Mucosa of stomach (tissue), 1 donor: ENCODE measurements at regions not wholly inside any gene's neighbourhood (a gene's known extent, or its start where the extent isn't known, plus 50 kb on each side); places are given as distances from the start of the nearest gene placed in this dataset.

Experiments used
- H3K27me3 ChIP-seq: one replicate; pipeline ENCODE4 v1.7.0; 2013; ENCODE audit warnings: mild to moderate bottlenecking, low read length; ENCODE audit not compliant: control insufficient read depth, insufficient read depth
- H3K36me3 ChIP-seq: one replicate; pipeline ENCODE4 v1.7.0; 2013; ENCODE audit warnings: low read length; ENCODE audit not compliant: control insufficient read depth, insufficient read depth
- H3K4me1 ChIP-seq: one replicate; pipeline ENCODE4 v1.7.0; 2013; ENCODE audit warnings: mild to moderate bottlenecking, low read length; ENCODE audit not compliant: control insufficient read depth, insufficient read depth
- H3K4me3 ChIP-seq: one replicate; pipeline ENCODE4 v1.7.0; 2013; ENCODE audit warnings: low read length
- H3K9ac ChIP-seq: one replicate; pipeline ENCODE4 v1.7.0; 2013; ENCODE audit warnings: mild to moderate bottlenecking, low read length, moderate library complexity
- H3K9me3 ChIP-seq: one replicate; pipeline ENCODE4 v1.7.0; 2013; ENCODE audit warnings: mild to moderate bottlenecking, low read length, moderate library complexity; ENCODE audit not compliant: control insufficient read depth
- donor health status: Pancreatic carcinoma.

DNA sequence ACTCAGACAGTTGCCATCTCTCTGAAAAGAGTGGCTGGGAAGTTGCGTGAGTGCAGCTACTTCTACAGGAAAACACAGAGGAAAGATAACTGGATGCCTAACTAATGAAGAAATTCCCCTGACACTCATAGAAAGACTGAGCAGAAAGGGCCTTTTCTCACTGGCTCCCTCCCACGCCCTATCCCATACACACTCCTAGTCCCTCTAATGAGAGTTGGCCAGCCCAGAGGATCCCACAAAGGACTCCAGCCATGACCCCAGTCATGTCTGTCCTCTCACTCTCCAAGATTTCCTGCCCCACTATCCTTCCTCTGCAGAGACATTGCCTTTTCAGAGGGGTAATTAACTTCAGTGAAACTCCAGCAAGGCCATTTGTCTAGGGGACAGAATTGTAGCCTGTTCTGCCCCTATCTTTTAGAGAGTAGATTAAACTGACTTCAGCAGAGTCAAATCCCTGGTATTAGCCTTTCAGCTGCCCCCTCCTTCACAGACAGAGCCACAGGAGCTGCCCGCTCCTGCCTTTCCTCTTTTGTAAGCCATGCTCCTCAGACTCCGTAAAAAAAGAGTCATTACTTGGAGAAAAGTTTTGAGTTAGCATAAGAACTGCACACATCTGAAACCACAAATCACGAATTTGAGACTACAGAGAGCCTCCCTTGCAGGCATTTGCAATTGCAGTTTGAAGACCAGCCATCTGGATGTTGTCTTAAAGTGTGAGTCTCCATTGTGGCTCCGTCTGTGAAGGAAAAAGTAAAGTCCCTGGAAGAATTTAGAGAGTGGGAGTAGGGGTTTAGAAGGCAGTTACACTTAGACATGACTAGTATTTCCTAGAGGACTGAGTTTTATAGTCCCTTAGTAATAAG is 129.1 kb upstream of the SEMA6D start:
- H3K4me3 ChIP-seq, result no peak overlapping the region
- H3K9me3 ChIP-seq, result no peaks in the 10 kb centered on the region
- H3K9ac ChIP-seq, result no peak overlapping the region
- H3K27me3 ChIP-seq, result no peaks in the 10 kb centered on the region
- H3K4me1 ChIP-seq, result no peaks in the 10 kb centered on the region
- H3K36me3 ChIP-seq, result no peaks in the 10 kb centered on the region

DNA sequence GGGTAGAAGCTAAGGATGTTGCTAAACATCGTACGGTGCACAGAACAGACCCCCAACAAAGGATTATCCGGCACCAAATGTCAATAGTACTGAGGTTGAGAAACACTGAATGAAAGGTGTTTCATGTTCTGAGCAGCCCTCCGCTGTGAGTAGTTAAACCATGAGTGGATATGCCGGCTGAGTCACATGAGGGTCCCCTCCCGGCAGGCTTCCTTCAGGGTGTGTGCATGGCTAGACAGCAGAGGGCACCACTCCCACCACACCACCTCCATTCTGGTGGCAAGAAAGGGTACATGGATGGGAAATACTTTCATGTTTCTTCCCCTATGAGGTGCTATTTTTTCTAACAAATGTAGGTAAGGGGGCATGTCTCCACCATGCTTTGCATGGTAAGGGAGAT is 128.3 kb upstream of the SEMA6D start:
- no peaks in the 10 kb centered on the region for H3K27me3 ChIP-seq
- H3K9ac ChIP-seq, result no peak overlapping the region
- no peaks in the 10 kb centered on the region for H3K4me1 ChIP-seq
- H3K4me3 ChIP-seq, result no peak overlapping the region
- H3K9me3 ChIP-seq, result no peaks in the 10 kb centered on the region
- no peaks in the 10 kb centered on the region for H3K36me3 ChIP-seq

DNA sequence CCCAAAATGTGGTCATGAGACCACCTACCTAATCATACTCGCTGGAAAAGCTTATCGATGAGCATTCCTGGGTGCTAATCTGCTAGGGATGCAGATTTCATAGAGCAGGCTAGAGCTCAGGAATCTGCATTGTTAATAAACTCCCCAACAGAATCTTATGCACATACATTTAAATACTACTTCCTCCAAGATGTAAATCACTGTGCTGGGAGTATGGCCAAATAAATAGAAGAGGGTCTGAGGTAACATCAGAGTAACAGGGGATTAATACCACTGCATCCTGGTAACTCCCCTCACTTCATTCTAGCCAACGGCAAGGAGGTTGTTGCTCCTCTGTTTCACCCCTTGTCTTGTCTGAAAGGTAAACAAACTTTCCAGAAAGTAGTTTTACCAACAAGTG is 118.3 kb upstream of the SEMA6D start:
- Histone ChIP-seq H3K9me3 (no peaks in the 10 kb centered on the region), H3K4me1 (no peaks in the 10 kb centered on the region), H3K4me3 (no peak overlapping the region), H3K36me3 (no peaks in the 10 kb centered on the region), H3K9ac (no peak overlapping the region), H3K27me3 (no peaks in the 10 kb centered on the region)

DNA sequence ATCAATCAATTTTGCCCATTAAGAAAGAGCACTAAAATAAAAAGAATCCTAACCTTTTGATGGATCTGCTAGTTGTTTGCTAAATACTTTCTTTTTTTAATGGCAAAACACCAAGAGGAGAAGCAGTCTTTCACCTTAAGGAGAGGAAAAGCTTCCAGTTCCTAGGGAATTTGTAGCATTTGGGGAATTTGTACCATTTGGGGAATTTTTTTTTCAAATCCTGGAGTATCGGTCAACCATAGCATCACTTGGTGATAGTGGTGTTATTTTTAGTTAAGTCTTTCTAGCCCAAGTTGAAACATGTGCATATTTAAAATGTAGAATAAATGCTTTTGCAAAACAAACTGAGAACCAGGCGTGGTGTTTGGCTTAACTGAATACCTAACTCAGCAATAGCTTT is 117.5 kb upstream of the SEMA6D start:
- Histone ChIP-seq H3K4me3 (no peak overlapping the region), H3K4me1 (no peaks in the 10 kb centered on the region), H3K9me3 (no peaks in the 10 kb centered on the region), H3K27me3 (no peaks in the 10 kb centered on the region), H3K36me3 (no peaks in the 10 kb centered on the region), H3K9ac (no peak overlapping the region)

DNA sequence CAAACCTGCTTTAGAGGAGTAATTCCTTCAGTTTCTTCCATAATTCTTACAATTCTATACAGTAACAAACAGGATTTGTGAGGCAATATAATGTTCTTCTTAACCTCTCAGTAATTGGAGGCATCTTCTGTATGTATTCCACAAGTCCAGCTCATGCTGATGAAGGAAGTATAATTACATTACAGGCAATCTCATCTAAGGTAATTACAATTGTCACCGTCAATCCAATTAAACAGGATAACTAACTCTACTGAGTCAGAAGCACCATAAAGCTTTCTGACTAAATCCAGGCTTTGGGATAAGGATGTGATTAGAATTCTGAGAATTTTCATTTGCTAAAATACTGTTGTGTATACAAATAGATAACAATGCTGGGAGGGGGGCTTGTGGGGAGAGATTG is 115.2 kb upstream of the SEMA6D start:
- no peaks in the 10 kb centered on the region for H3K36me3 ChIP-seq
- H3K4me1 ChIP-seq, result no peaks in the 10 kb centered on the region
- no peaks in the 10 kb centered on the region for H3K9me3 ChIP-seq
- H3K27me3 ChIP-seq, result no peaks in the 10 kb centered on the region
- no peak overlapping the region for H3K4me3 ChIP-seq
- H3K9ac ChIP-seq, result no peak overlapping the region

DNA sequence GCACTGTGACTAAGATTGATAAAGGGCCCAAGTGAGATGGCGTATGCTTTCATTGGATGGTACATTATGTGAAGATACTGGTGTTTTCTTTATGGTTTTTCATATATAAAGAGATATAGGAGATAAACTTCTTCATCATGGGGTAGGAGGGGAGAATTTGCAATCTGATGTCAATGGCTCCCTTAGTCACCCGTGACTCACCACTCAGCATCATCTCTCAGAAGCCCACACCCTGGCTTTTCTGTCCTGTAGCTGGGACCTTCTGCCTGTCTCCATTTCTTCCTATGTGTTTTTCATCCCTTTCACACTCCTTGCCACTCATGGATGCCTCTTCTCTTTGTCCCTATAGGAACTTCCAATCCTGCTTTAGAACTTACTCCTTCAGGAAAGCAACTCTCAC is 114.3 kb upstream of the SEMA6D start:
- Histone ChIP-seq H3K27me3 (no peaks in the 10 kb centered on the region), H3K4me1 (no peaks in the 10 kb centered on the region), H3K9ac (no peak overlapping the region), H3K4me3 (no peak overlapping the region), H3K9me3 (no peaks in the 10 kb centered on the region), H3K36me3 (no peaks in the 10 kb centered on the region)

DNA sequence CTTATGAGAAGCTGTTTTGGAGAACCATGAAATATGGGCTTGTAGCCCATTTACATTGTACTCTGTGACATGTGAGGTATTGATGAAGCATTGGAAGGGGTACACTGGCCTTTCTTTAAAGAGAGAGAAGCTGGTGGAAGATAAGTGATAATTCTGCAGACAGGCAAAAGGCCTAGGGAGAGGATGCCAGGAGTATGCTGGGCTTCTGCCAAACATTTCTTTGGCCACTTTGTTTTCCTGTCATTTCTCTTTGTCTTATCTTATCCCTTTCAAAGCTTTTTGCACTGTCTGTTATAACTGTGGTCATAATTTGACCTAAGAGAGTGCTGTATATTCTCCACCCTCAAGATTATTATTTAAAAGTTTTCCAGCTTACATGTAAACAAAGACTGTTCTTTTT is 109.6 kb upstream of the SEMA6D start:
- Histone ChIP-seq H3K9me3 (no peaks in the 10 kb centered on the region), H3K36me3 (no peaks in the 10 kb centered on the region), H3K9ac (no peak overlapping the region), H3K27me3 (no peaks in the 10 kb centered on the region), H3K4me1 (no peaks in the 10 kb centered on the region), H3K4me3 (no peak overlapping the region)

DNA sequence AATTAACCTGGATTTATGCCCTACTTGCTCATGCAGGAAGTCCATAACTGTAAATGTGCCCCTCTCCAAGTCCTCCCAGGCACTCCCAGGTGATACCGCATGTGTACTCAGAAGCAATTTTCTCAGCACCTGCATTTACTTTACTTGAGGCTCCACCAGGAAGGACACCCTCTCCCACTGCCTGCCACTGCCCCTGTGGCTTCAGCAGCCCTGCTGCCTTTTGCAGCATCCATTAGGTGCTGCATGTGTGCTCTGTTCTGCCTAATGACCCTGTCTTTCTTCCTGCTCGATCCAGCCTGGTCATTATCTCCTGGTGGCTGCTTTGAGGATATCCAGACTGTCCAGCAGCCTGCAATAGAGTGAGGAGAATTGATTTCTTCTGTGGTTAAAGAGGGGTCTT is 107.6 kb upstream of the SEMA6D start:
- Histone ChIP-seq H3K27me3 (no peaks in the 10 kb centered on the region), H3K9ac (no peak overlapping the region), H3K4me3 (no peak overlapping the region), H3K36me3 (no peaks in the 10 kb centered on the region), H3K4me1 (no peaks in the 10 kb centered on the region), H3K9me3 (no peaks in the 10 kb centered on the region)

DNA sequence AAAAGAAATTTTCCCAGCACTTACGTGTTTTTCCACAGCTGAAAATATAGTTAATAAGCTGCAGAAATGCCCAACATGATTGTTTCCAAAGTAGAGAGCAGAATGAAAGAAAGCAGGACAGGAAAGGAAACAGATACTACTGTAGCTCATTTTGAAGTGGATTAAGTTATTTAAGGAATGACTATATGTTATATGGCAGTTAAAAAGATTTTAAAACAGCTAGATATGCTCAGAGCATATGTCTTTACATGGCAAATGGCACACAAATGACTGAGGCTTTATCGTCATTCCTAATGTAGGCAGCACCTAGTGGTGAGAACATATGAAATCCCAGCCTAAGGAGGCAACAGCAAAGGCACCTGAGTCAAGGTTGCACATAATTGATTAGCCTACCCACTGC is 106.6 kb upstream of the SEMA6D start:
- no peaks in the 10 kb centered on the region for H3K9me3 ChIP-seq
- no peaks in the 10 kb centered on the region for H3K4me1 ChIP-seq
- no peaks in the 10 kb centered on the region for H3K27me3 ChIP-seq
- no peak overlapping the region for H3K4me3 ChIP-seq
- no peak overlapping the region for H3K9ac ChIP-seq
- H3K36me3 ChIP-seq, result no peaks in the 10 kb centered on the region

DNA sequence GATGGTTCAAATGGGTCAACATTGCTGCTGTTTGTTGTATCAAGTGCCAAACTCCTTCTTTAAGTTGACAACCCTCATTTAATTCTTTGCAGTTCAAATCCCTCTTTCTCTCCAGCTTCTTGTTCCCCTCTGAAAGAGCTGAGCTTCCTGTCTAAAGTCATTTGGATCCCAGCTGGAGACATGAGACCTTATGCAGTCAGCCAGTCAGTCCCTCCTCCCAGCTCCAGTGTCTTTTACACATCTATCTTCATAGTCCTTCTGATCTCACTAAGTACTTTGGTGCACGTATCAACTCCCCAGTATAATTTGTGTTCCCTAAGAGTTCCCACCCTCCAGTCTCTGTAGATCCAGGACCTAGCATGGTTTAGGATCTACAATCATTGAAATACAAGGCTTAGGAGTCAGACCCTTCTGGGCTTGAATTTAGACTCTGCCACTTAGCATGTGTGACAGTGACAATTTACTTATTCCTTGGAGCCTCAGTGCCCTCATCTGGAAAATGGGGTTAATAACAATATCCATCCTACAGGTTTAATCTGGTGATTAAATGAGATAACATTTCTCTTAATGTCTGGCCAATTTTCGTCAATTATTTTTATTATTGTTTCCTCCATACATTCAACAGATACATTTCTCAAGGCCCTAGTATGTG is 102.8 kb upstream of the SEMA6D start:
- Histone ChIP-seq H3K9me3 (no peaks in the 10 kb centered on the region), H3K4me3 (no peak overlapping the region), H3K9ac (no peak overlapping the region), H3K4me1 (no peaks in the 10 kb centered on the region), H3K27me3 (no peaks in the 10 kb centered on the region), H3K36me3 (no peaks in the 10 kb centered on the region)

DNA sequence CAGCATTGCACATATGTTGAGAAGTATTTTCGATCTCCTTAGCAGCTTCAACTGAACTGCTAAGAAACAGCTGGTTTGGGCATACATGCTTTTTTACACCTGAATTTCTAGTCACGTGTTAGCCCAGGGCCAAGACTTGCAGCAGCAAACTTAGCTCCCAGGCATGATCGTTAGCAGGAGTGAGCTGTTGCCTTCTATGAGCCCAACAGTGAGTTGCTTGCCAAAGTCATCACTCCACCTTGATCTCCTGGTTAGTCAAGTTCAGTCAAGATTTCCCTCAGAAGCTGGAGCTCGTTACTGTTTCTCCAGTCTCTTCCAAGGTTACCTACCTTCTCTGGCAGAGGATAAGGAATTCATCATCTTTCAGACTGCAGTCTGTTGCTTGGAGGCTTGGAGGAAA is 100.4 kb upstream of the SEMA6D start:
- Histone ChIP-seq H3K9ac (no peak overlapping the region), H3K9me3 (no peaks in the 10 kb centered on the region), H3K4me3 (no peak overlapping the region), H3K27me3 (no peaks in the 10 kb centered on the region), H3K36me3 (no peaks in the 10 kb centered on the region), H3K4me1 (no peaks in the 10 kb centered on the region)

DNA sequence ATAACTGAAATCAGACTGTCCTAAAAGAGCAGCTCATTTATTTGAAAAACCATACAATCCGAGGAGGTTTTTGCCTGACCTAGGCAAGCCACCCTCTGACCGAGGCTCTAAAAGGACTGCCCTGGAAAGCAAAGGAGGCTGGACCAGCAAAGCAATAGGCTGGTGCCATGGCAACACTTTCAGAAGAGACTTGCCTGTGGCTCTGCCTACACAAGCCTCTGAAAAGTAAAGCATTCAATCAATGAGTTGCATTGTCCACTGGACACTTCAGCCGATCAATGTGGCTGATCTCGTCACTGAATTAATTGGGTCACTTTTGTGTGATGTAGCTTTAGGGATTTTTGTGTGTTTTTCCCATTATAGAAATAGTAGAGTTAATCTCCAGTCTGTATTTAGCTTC is 99.1 kb upstream of the SEMA6D start:
- Histone ChIP-seq H3K4me1 (no peaks in the 10 kb centered on the region), H3K9me3 (no peaks in the 10 kb centered on the region), H3K4me3 (no peak overlapping the region), H3K27me3 (no peaks in the 10 kb centered on the region), H3K36me3 (no peaks in the 10 kb centered on the region), H3K9ac (no peak overlapping the region)
